Osteoblast (primary cell): ENCODE measurements at regions not wholly inside any gene's neighbourhood (a gene's known extent, or its start where the extent isn't known, plus 50 kb on each side); places are given as distances from the start of the nearest gene placed in this dataset.

Experiments
- DNase-seq: peaks from one replicate; pipeline ENCODE4 v3.0.0; 2011; ENCODE audit warnings: low spot score, mixed read lengths; ENCODE audit not compliant: insufficient read length; ENCODE audit errors: missing footprints
- H2AFZ ChIP-seq: 2 replicates; pipeline ENCODE4 v1.6.0; 2011; ENCODE audit warnings: mild to moderate bottlenecking, low read length
- H3K27ac ChIP-seq: 2 replicates; pipeline ENCODE4 v1.5.1; 2011; ENCODE audit warnings: mild to moderate bottlenecking, low read depth, low read length, moderate library complexity
- H3K27me3 ChIP-seq: 2 replicates; pipeline ENCODE4 v1.6.0; 2012; ENCODE audit warnings: mild to moderate bottlenecking, control low read depth, inconsistent platforms, low read length, moderate library complexity; ENCODE audit not compliant: insufficient read depth
- H3K36me3 ChIP-seq: 2 replicates; pipeline ENCODE4 v1.5.1; 2011; ENCODE audit warnings: mild to moderate bottlenecking, low read length, control low read depth, moderate library complexity; ENCODE audit not compliant: insufficient read depth
- H3K4me1 ChIP-seq: 2 replicates; pipeline ENCODE4 v1.5.1; 2011; ENCODE audit warnings: mild to moderate bottlenecking, low read length, control low read depth, moderate library complexity; ENCODE audit not compliant: insufficient read depth
- H3K4me2 ChIP-seq: 2 replicates; pipeline ENCODE4 v1.6.0; 2011; ENCODE audit warnings: mild to moderate bottlenecking, low read length; ENCODE audit not compliant: insufficient read depth
- H3K4me3 ChIP-seq: fragments of 200-600 bp; sonication (generic); 3 replicates; pipeline ENCODE4 v1.5.1; 2012; ENCODE audit warnings: mild to moderate bottlenecking, low read length, inconsistent platforms; ENCODE audit not compliant: insufficient read depth
- H3K79me2 ChIP-seq: 2 replicates; pipeline ENCODE4 v1.6.0; 2012; ENCODE audit warnings: mild to moderate bottlenecking, low read length, control low read depth, inconsistent platforms; ENCODE audit not compliant: insufficient read depth
- H3K9me3 ChIP-seq: 2 replicates; pipeline ENCODE4 v1.5.1; 2011; ENCODE audit warnings: low read depth, low read length, control low read depth
- H4K20me1 ChIP-seq: 2 replicates; pipeline ENCODE4 v1.6.0; 2012; ENCODE audit warnings: mild to moderate bottlenecking, low read length, control low read depth; ENCODE audit not compliant: insufficient read depth
- TF ChIP-seq, protein P1 (sequence below): IDR thresholded peaks from 2 replicates; pipeline ENCODE4 v1.5.1; 2011; ENCODE audit warnings: mild to moderate bottlenecking, low read depth, low read length, moderate library complexity; ENCODE audit errors: extremely low read depth

DNA sequence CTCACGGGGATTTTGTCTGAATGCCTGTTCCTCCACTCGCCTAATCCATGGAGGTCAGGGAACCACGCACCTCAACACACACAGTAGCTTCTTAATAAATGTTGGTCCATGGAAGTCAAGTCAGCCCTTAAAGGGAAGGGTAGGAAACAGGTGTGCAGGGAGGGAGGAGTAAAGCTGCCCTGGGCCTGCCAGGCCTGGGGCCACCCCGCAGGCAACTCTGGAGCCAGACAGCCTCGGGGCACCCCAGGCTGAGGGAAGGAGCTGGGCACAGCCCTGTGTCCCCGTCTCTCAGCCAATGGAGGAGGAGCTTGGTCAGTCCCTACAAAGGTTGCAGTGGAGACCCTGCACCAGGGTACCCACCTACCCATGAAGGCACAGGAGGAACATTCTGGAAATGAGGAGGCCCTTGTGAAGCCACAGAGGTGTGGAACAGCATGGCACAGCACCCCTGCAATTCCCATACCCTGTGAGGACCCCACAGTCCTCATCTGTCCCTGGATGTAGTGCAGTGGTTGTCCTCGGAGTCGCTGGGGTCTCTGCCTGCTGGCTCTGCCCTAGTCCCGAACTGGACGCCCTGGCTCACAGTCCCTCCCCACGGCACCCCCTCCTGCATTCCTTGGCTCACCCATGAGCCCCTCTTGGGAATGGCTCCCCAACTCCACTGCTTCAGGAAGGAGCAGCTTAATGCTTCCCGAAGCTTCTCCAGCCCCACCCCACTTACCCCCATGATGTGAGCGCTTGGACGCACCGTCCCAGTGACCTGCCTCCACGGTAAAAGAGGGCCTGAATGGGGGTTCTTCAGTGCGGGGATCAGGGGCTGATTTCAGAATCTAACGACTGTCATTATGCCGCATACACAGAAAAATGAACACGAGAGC is 79.2 kb upstream of the INSIG1 start:
- no peaks in the 10 kb centered on the region for H3K36me3 ChIP-seq
- H3K27ac ChIP-seq = no peak overlapping the region
- no peaks in the 10 kb centered on the region for H3K79me2 ChIP-seq
- H3K4me2 ChIP-seq = no peak overlapping the region
- peaks cover 33% of the 10 kb centered on the region for H3K4me1 ChIP-seq
- no peaks in the 10 kb centered on the region for H3K9me3 ChIP-seq
- TF ChIP-seq, protein P1, sequence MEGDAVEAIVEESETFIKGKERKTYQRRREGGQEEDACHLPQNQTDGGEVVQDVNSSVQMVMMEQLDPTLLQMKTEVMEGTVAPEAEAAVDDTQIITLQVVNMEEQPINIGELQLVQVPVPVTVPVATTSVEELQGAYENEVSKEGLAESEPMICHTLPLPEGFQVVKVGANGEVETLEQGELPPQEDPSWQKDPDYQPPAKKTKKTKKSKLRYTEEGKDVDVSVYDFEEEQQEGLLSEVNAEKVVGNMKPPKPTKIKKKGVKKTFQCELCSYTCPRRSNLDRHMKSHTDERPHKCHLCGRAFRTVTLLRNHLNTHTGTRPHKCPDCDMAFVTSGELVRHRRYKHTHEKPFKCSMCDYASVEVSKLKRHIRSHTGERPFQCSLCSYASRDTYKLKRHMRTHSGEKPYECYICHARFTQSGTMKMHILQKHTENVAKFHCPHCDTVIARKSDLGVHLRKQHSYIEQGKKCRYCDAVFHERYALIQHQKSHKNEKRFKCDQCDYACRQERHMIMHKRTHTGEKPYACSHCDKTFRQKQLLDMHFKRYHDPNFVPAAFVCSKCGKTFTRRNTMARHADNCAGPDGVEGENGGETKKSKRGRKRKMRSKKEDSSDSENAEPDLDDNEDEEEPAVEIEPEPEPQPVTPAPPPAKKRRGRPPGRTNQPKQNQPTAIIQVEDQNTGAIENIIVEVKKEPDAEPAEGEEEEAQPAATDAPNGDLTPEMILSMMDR = no peak
- DNase-seq = peak; percentile 39
- no peaks in the 10 kb centered on the region for H3K27me3 ChIP-seq
- no peaks in the 10 kb centered on the region for H4K20me1 ChIP-seq
- H2AFZ ChIP-seq = no peak overlapping the region
- H3K4me3 ChIP-seq = no peak overlapping the region

- no peaks in the 10 kb centered on the region for H3K27me3 ChIP-seq
- peak; percentile 35 for DNase-seq
- no peak overlapping the region for H3K4me2 ChIP-seq
- H3K4me3 ChIP-seq = no peak overlapping the region
- TF ChIP-seq, protein P1 = no peak
- no peaks in the 10 kb centered on the region for H3K36me3 ChIP-seq
- peaks cover 27% of the 10 kb centered on the region for H3K4me1 ChIP-seq
- no peaks in the 10 kb centered on the region for H3K79me2 ChIP-seq
- H3K9me3 ChIP-seq = no peaks in the 10 kb centered on the region
- H3K27ac ChIP-seq = no peak overlapping the region
- no peaks in the 10 kb centered on the region for H4K20me1 ChIP-seq
- no peak overlapping the region for H2AFZ ChIP-seq
Observed at GRCh38 chr7:155219154-155219531, 78.5 kb upstream of the INSIG1 start.

DNA sequence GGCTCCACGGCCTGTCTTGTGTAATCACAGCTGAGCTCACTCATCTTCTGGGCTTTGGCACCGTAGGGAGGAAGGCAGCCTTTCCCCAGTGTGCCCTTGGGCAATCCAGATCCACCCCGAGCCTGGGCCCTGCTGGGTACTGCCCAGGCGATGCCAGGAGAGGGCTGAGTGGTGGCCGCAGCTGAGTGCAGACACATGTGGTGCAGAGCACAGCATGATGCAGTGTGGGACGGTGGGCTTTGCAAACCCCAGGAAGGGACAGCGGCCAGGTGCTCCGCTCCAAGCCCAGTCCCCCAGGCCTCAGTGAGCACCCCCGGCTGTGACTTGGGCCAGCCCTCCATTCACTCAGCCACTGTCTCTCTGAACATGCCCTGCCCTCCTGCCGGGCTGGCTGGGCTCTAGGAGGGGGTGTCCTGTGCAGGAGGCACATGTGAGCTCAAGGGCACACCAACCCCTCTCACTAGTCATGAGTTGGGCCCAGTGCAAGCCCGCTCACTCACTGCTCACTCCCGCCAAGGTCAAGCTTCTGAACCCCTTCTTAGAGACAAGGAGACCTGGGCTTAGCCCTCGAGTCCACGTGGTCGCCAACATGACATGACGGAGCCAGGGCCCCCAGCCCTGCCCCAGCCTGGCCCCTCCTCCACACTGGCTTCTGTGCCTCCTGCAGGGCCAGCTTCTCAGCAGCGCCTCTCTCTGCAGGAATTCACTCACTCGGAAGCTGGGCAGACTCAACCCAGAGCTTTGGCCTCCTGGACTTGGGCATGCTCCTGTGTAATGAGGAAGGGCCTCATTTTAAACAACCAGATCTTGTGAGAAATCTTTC is 77.5 kb upstream of the INSIG1 start:
- Histone ChIP-seq H3K36me3 (no peaks in the 10 kb centered on the region), H3K27ac (no peak overlapping the region), H3K9me3 (no peaks in the 10 kb centered on the region), H3K4me3 (no peak overlapping the region), H3K4me1 (peaks cover 18% of the 10 kb centered on the region), H3K27me3 (no peaks in the 10 kb centered on the region), H3K79me2 (no peaks in the 10 kb centered on the region), H4K20me1 (no peaks in the 10 kb centered on the region), H3K4me2 (no peak overlapping the region), H2AFZ (no peak overlapping the region)
- DNase-seq = peak; percentile 87
- TF ChIP-seq, protein P1 = no peak

- Histone ChIP-seq H3K27ac (no peak overlapping the region), H3K4me1 (peaks cover 18% of the 10 kb centered on the region), H3K9me3 (no peaks in the 10 kb centered on the region), H2AFZ (no peak overlapping the region), H3K79me2 (no peaks in the 10 kb centered on the region), H3K27me3 (no peaks in the 10 kb centered on the region), H4K20me1 (no peaks in the 10 kb centered on the region), H3K36me3 (no peaks in the 10 kb centered on the region), H3K4me2 (no peak overlapping the region), H3K4me3 (no peak overlapping the region)
- TF ChIP-seq, protein P1 = no peak
- DNase-seq = peak; percentile 19
Observed at GRCh38 chr7:155220903-155221302, 76.8 kb upstream of the INSIG1 start.
